ENCODE measurements at regions not wholly inside any gene's neighbourhood (a gene's known extent, or its start where the extent isn't known, plus 50 kb on each side); places are given as distances from the start of the nearest gene placed in this dataset.

- no peak for DNase-seq
Measured at GRCh38 chr13:40178130-40178529, 488.3 kb downstream of the FOXO1 start.

GRCh38 chr13:40179445-40180281, 486.8 kb downstream of the FOXO1 start:
- no peak for DNase-seq

- no peak for DNase-seq
Measured at GRCh38 chr13:40180776-40181175, 485.7 kb downstream of the FOXO1 start.

GRCh38 chr13:40181203-40181845, 485.1 kb downstream of the FOXO1 start:
- no peak for DNase-seq

GRCh38 chr13:40182591-40182990, 483.9 kb downstream of the FOXO1 start:
- DNase-seq: no peak

- no peak for DNase-seq
Measured at GRCh38 chr13:40185414-40185813, 481.0 kb downstream of the FOXO1 start.

GRCh38 chr13:40186041-40186440, 480.4 kb downstream of the FOXO1 start:
- DNase-seq: no peak

- no peak for DNase-seq
Measured at GRCh38 chr13:40186626-40187323, 479.7 kb downstream of the FOXO1 start.

GRCh38 chr13:40187324-40187795, 479.1 kb downstream of the FOXO1 start:
- no peak for DNase-seq

GRCh38 chr13:40187841-40188591, 478.4 kb downstream of the FOXO1 start:
- no peak for DNase-seq

- no peak for DNase-seq
Measured at GRCh38 chr13:40189426-40189825, 477.0 kb downstream of the FOXO1 start.

- no peak for DNase-seq
Measured at GRCh38 chr13:40189898-40190630, 476.4 kb downstream of the FOXO1 start.

- DNase-seq: no peak
Measured at GRCh38 chr13:40190641-40191100, 475.8 kb downstream of the FOXO1 start.

- DNase-seq: no peak
Measured at GRCh38 chr13:40191186-40191980, 475.1 kb downstream of the FOXO1 start.

- DNase-seq: no peak
Measured at GRCh38 chr13:40192452-40192851, 474.0 kb downstream of the FOXO1 start.

- no peak for DNase-seq
Measured at GRCh38 chr13:40192858-40193257, 473.6 kb downstream of the FOXO1 start.

GRCh38 chr13:40193286-40194223, 472.9 kb downstream of the FOXO1 start:
- DNase-seq: no peak

GRCh38 chr13:40194224-40194806, 472.1 kb downstream of the FOXO1 start:
- no peak for DNase-seq

GRCh38 chr13:40197049-40197448, 469.4 kb downstream of the FOXO1 start:
- DNase-seq: no peak

All from activated gamma-delta T cell (primary cell).